ENCODE measurements at regions not wholly inside any gene's neighbourhood (a gene's known extent, or its start where the extent isn't known, plus 50 kb on each side); places are given as distances from the start of the nearest gene placed in this dataset.

DNA sequence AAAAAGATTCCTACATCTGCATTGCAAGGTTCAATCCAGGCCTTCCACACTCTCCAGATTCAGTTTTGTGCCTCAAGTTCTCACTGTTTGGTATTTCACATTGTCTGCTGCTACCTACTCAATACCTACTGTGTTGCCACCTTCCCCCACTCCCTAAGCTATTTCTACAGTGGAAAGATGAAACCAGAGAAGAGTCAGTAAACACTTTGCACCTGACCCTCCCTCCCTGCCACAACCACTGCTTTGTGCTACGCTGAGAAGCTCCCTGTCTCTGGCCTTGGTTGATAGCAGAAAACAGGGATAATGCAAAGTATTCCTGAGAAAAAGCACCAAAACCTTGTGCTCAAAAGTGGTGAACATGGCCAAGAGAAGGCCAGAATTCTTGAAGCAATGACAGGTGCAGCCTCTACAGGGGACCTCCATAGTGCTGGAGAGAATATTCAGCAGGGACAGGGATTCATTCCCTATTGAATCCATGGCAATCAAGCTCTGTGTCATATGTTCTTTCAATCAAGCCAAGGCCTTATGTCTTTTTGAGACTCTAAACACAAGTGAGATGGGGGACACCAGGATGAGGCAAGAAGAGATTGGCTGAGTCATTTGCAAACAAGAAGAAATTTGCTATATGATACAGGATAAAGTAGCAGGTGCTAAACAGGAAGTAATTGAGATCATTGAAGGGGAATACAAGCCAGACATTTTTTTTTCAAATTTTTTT lies 83.5 kb upstream of the LIPC start:
- no peak for TF ChIP-seq POLR2AphosphoS5 (IDR thresholded peaks at IDR 0.05)
- TF ChIP-seq, protein P1, sequence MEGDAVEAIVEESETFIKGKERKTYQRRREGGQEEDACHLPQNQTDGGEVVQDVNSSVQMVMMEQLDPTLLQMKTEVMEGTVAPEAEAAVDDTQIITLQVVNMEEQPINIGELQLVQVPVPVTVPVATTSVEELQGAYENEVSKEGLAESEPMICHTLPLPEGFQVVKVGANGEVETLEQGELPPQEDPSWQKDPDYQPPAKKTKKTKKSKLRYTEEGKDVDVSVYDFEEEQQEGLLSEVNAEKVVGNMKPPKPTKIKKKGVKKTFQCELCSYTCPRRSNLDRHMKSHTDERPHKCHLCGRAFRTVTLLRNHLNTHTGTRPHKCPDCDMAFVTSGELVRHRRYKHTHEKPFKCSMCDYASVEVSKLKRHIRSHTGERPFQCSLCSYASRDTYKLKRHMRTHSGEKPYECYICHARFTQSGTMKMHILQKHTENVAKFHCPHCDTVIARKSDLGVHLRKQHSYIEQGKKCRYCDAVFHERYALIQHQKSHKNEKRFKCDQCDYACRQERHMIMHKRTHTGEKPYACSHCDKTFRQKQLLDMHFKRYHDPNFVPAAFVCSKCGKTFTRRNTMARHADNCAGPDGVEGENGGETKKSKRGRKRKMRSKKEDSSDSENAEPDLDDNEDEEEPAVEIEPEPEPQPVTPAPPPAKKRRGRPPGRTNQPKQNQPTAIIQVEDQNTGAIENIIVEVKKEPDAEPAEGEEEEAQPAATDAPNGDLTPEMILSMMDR (IDR thresholded peaks at IDR 0.05): no peak

Measured in upper lobe of left lung (tissue), 4 donors.